PFSK-1 (cell line): ENCODE measurements at regions not wholly inside any gene's neighbourhood (a gene's known extent, or its start where the extent isn't known, plus 50 kb on each side); places are given as distances from the start of the nearest gene placed in this dataset.

ENCODE experiments used
- FOXP2 ChIP-seq: optimal IDR thresholded peaks from 2 replicates; pipeline ENCODE3; 2011; ENCODE audit warnings: borderline replicate concordance, control low read depth, inconsistent platforms; ENCODE audit not compliant: insufficient read depth; ENCODE audit errors: extremely low read length, extremely low read depth
- POLR2AphosphoS5 ChIP-seq: IDR thresholded peaks from 2 replicates; pipeline ENCODE4 v1.6.1; 2012; ENCODE audit warnings: low read depth, mild to moderate bottlenecking, control low read depth, low read length, moderate library complexity
- REST ChIP-seq, 2 experiments: IDR thresholded peaks; 2 replicates each; pipeline versions ENCODE4 v1.6.1 to v1.8.0; 2011 to 2012; ENCODE audit warnings: low read depth in 2 of 2, low read length in 2 of 2, control low read depth in 1 of 2, inconsistent platforms in 1 of 2, mild to moderate bottlenecking in 1 of 2, moderate library complexity in 1 of 2; ENCODE audit not compliant: insufficient read depth in 1 of 2
- SIN3A ChIP-seq: IDR thresholded peaks from 2 replicates; pipeline ENCODE4 v1.6.1; 2012; ENCODE audit warnings: mild to moderate bottlenecking, low read length, moderate library complexity, borderline replicate concordance; ENCODE audit not compliant: insufficient read depth
- TAF1 ChIP-seq: IDR thresholded peaks from 2 replicates; pipeline ENCODE4 v1.6.1; 2012; ENCODE audit warnings: low read length, control low read depth, borderline replicate concordance; ENCODE audit not compliant: insufficient read depth

DNA sequence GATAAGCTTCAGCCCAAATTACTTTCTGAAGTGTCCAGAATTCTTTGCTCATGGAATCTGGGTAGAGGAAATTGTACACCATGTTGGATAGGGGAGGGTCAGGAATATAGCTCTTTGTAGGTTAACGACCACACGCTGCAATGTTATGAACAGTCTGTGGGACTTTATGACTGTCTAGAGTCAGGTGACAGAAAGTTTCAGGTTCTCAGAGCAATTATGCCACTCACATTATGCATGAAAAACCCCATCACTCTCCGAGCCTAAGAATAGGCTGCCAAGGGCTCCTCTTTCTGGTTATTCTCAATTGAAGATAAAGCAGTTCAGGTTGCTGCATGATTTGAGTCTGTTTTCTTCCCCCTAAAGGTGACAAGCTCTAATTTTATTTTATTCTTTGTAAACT is 430.9 kb downstream of the ATP23 start:
- no peak for TF ChIP-seq POLR2AphosphoS5
- TF ChIP-seq TAF1: no peak
- no peak for TF ChIP-seq SIN3A
- no peak for TF ChIP-seq FOXP2
- no peak for TF ChIP-seq REST (IDR thresholded peaks at IDR 0.05; ENCODE audit: insufficient read depth in 1 of 2, low read depth in 2 of 2, low read length in 2 of 2)

GRCh38 chr12:58378028-58378427 is 436.7 kb downstream of the ATP23 start:
- no peak for TF ChIP-seq FOXP2
- TF ChIP-seq REST (IDR thresholded peaks at IDR 0.05; ENCODE audit: insufficient read depth in 1 of 2, low read depth in 2 of 2, low read length in 2 of 2): no peak
- no peak for TF ChIP-seq POLR2AphosphoS5
- TF ChIP-seq TAF1: no peak
- no peak for TF ChIP-seq SIN3A

DNA sequence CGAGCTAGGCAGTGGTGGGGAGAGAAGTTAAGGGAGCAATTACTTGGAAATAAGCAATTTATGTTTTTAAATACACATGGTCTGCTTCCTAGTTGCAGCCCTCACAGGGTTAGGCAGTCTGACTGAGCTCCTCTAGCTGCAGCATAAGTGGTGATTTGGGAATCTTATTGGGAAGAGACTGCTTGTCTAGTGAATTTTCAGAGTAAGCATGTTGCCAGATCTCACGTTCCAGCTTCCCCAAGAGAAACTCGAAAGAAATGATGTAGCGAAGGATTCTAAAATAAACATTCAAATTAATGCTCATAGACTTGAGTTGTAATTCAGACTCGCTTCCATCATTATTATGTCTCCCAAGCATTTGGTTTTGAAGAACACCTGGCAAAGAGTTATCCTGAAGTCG is 440.2 kb downstream of the ATP23 start:
- no peak for TF ChIP-seq FOXP2
- TF ChIP-seq REST (IDR thresholded peaks at IDR 0.05; ENCODE audit: insufficient read depth in 1 of 2, low read depth in 2 of 2, low read length in 2 of 2): no peak
- no peak for TF ChIP-seq POLR2AphosphoS5
- no peak for TF ChIP-seq SIN3A
- no peak for TF ChIP-seq TAF1

GRCh38 chr12:58384196-58384595 is 442.8 kb downstream of the ATP23 start:
- TF ChIP-seq TAF1: no peak
- no peak for TF ChIP-seq POLR2AphosphoS5
- TF ChIP-seq SIN3A: no peak
- TF ChIP-seq REST (IDR thresholded peaks at IDR 0.05; ENCODE audit: insufficient read depth in 1 of 2, low read depth in 2 of 2, low read length in 2 of 2): no peak
- TF ChIP-seq FOXP2: no peak

DNA sequence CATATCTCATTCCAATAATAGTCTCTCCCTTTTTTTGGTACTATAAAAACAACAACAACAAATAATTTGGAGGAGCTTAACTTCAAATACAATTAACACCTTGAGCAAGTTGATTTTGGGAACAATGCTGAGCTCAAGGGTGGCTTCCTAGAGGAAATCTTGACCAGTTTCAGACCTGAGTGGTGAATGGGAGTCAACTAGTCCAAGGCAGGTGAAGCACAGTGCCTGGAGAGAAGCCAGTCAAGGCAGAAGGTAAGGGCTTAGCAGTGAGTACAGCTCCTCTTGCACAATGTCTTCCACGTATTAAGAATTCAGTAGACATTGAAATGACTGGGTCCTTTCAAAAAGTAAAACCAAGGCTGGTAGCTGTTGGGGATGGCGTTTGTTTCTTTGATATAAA is 444.8 kb downstream of the ATP23 start:
- TF ChIP-seq POLR2AphosphoS5: no peak
- no peak for TF ChIP-seq TAF1
- no peak for TF ChIP-seq REST (IDR thresholded peaks at IDR 0.05; ENCODE audit: insufficient read depth in 1 of 2, low read depth in 2 of 2, low read length in 2 of 2)
- no peak for TF ChIP-seq FOXP2
- no peak for TF ChIP-seq SIN3A
